Activated CD4-positive, alpha-beta T cell treated with anti-CD3 and anti-CD28 coated beads, Interleukin-2, amount 50 U/mL, for 16 hours (primary cell): ENCODE measurements at regions not wholly inside any gene's neighbourhood (a gene's known extent, or its start where the extent isn't known, plus 50 kb on each side); places are given as distances from the start of the nearest gene placed in this dataset.
"Not testable (repeated sequence)": the region's sequence is repeated elsewhere in the genome, so short reads cannot be mapped to it uniquely, and the experiment has no call there.

Experiments
- DNase-seq: peaks from one replicate; pipeline ENCODE4 v3.0.0-alpha.2; 2020

- no peak for DNase-seq
These were observed 335.7 kb upstream of the SNX7 start for GRCh38 chr1:98325646-98326440.

GRCh38 chr1:98323906-98324358 is 337.6 kb upstream of the SNX7 start:
- DNase-seq = peak; percentile 43

GRCh38 chr1:98323388-98323787 is 338.1 kb upstream of the SNX7 start:
- DNase-seq = no peak

GRCh38 chr1:98322966-98323365 is 338.6 kb upstream of the SNX7 start:
- no peak for DNase-seq

GRCh38 chr1:98322086-98322485 is 339.4 kb upstream of the SNX7 start:
- DNase-seq = no peak

GRCh38 chr1:98321191-98321590 is 340.3 kb upstream of the SNX7 start:
- no peak for DNase-seq

GRCh38 chr1:98316286-98316905 is 345.1 kb upstream of the SNX7 start:
- DNase-seq = no peak

GRCh38 chr1:98315309-98315708 is 346.2 kb upstream of the SNX7 start:
- DNase-seq = no peak

- DNase-seq = no peak
These were observed 346.9 kb upstream of the SNX7 start for GRCh38 chr1:98314601-98315000.

- no peak for DNase-seq
These were observed 354.9 kb upstream of the SNX7 start for GRCh38 chr1:98306517-98307089.

GRCh38 chr1:98305362-98305761 is 356.2 kb upstream of the SNX7 start:
- DNase-seq = no peak

- DNase-seq = no peak
These were observed 356.6 kb upstream of the SNX7 start for GRCh38 chr1:98304888-98305287.

- no peak for DNase-seq
These were observed 361.7 kb upstream of the SNX7 start for GRCh38 chr1:98299861-98300260.

- no peak for DNase-seq
These were observed 362.2 kb upstream of the SNX7 start for GRCh38 chr1:98299313-98299712.

GRCh38 chr1:98298319-98298718 is 363.2 kb upstream of the SNX7 start:
- no peak for DNase-seq

GRCh38 chr1:98296681-98297080 is 364.8 kb upstream of the SNX7 start:
- DNase-seq = no peak

- DNase-seq = no peak
These were observed 367.4 kb upstream of the SNX7 start for GRCh38 chr1:98294127-98294526.

- no peak for DNase-seq
These were observed 368.5 kb upstream of the SNX7 start for GRCh38 chr1:98292994-98293393.

- no peak for DNase-seq
These were observed 368.5 kb upstream of the DPYD start for GRCh38 chr1:98289311-98289710.

GRCh38 chr1:98288494-98288893 is 367.7 kb upstream of the DPYD start:
- no peak for DNase-seq

GRCh38 chr1:98287626-98288025 is 366.8 kb upstream of the DPYD start:
- DNase-seq = no peak

GRCh38 chr1:98286656-98287055 is 365.8 kb upstream of the DPYD start:
- DNase-seq = no peak

- not testable (repeated sequence) for DNase-seq
These were observed 364.5 kb upstream of the DPYD start for GRCh38 chr1:98285286-98285685.

GRCh38 chr1:98280049-98280448 is 359.2 kb upstream of the DPYD start:
- DNase-seq = no peak
